ENCODE measurements at regions not wholly inside any gene's neighbourhood (a gene's known extent, or its start where the extent isn't known, plus 50 kb on each side); places are given as distances from the start of the nearest gene placed in this dataset.

DNA sequence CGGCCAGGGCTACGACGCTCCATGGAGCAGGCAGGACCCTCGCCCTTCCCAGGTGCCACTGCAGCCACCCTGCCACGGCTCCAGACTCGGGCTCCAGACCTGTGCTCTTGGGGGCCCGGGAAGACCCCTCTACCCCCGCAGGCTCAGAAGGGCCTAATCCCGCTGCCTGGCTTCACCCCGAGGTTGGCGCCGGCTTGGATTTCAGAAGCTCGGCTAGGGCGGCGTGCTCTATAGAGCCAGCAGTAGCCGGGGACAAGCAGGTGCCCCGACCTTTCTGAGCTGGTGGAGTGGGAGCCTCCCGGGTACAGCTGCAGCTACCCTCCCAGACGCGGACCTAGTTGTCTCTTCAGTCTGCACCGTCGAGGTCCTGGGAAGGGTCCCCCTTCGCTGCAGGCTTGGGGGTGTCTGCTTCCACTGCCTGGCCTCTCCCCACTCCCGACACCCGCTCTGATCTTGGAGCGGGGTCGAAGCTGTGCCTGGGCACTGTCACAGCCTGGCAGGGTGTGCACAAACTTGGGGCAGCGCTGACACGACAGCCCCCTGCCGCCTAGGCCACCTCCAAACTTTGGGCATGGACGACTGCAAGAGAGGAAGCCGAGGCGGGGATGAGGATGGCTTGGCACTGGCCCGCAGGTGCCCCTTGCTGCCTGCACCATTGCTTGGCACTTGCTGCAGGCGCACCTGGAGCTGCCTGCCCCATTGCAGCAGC lies 1366.1 kb upstream of the CDH9 start:
- H3K27ac Mint-ChIP-seq = no peak overlapping the region
- Histone ChIP-seq H3K27me3 (ENCODE audit: insufficient read depth) (no peaks in the 10 kb centered on the region), H3K36me3 (ENCODE audit: insufficient read depth) (peaks cover 3% of the 10 kb centered on the region), H3K27ac (ENCODE audit: low read depth) (no peak overlapping the region), H3K4me1 (ENCODE audit: insufficient read depth) (no peaks in the 10 kb centered on the region), H3K79me2 (replicated peaks; ENCODE audit: insufficient read depth) (no peaks in the 10 kb centered on the region), H3K9me2 (ENCODE audit: insufficient read depth) (peaks cover 10% of the 10 kb centered on the region; the same call in 1 of the 2 replicates), H4K20me1 (replicated peaks; ENCODE audit: insufficient read depth) (no peaks in the 10 kb centered on the region), H3K4me2 (no peak overlapping the region), H3F3A (replicated peaks; ENCODE audit: low read depth) (no peaks in the 10 kb centered on the region), H3K4me3 (no peak overlapping the region), H2AFZ (peak overlapping the region; percentile 6; the same call in 1 of the 2 replicates)
- H3K36me3 Mint-ChIP-seq (ENCODE audit: low read depth) = peaks cover 4% of the 10 kb centered on the region; the same call in 1 of the 3 replicates
- H3K27me3 Mint-ChIP-seq (ENCODE audit: insufficient read depth, low read depth, poor library complexity) = peaks cover 3% of the 10 kb centered on the region
- peak; percentile 61 for ATAC-seq
- no peak overlapping the region for H3K4me3 Mint-ChIP-seq
- 0 out of 3 replicates have a peak, but pooled peaks cover 5% of the 10 kb centered on the region for H3K9me3 Mint-ChIP-seq
- TF ChIP-seq EZH2 (IDR thresholded peaks at IDR 0.05; ENCODE audit: low read depth, unreplicated experiment) = no peak
- TF ChIP-seq, protein P1, sequence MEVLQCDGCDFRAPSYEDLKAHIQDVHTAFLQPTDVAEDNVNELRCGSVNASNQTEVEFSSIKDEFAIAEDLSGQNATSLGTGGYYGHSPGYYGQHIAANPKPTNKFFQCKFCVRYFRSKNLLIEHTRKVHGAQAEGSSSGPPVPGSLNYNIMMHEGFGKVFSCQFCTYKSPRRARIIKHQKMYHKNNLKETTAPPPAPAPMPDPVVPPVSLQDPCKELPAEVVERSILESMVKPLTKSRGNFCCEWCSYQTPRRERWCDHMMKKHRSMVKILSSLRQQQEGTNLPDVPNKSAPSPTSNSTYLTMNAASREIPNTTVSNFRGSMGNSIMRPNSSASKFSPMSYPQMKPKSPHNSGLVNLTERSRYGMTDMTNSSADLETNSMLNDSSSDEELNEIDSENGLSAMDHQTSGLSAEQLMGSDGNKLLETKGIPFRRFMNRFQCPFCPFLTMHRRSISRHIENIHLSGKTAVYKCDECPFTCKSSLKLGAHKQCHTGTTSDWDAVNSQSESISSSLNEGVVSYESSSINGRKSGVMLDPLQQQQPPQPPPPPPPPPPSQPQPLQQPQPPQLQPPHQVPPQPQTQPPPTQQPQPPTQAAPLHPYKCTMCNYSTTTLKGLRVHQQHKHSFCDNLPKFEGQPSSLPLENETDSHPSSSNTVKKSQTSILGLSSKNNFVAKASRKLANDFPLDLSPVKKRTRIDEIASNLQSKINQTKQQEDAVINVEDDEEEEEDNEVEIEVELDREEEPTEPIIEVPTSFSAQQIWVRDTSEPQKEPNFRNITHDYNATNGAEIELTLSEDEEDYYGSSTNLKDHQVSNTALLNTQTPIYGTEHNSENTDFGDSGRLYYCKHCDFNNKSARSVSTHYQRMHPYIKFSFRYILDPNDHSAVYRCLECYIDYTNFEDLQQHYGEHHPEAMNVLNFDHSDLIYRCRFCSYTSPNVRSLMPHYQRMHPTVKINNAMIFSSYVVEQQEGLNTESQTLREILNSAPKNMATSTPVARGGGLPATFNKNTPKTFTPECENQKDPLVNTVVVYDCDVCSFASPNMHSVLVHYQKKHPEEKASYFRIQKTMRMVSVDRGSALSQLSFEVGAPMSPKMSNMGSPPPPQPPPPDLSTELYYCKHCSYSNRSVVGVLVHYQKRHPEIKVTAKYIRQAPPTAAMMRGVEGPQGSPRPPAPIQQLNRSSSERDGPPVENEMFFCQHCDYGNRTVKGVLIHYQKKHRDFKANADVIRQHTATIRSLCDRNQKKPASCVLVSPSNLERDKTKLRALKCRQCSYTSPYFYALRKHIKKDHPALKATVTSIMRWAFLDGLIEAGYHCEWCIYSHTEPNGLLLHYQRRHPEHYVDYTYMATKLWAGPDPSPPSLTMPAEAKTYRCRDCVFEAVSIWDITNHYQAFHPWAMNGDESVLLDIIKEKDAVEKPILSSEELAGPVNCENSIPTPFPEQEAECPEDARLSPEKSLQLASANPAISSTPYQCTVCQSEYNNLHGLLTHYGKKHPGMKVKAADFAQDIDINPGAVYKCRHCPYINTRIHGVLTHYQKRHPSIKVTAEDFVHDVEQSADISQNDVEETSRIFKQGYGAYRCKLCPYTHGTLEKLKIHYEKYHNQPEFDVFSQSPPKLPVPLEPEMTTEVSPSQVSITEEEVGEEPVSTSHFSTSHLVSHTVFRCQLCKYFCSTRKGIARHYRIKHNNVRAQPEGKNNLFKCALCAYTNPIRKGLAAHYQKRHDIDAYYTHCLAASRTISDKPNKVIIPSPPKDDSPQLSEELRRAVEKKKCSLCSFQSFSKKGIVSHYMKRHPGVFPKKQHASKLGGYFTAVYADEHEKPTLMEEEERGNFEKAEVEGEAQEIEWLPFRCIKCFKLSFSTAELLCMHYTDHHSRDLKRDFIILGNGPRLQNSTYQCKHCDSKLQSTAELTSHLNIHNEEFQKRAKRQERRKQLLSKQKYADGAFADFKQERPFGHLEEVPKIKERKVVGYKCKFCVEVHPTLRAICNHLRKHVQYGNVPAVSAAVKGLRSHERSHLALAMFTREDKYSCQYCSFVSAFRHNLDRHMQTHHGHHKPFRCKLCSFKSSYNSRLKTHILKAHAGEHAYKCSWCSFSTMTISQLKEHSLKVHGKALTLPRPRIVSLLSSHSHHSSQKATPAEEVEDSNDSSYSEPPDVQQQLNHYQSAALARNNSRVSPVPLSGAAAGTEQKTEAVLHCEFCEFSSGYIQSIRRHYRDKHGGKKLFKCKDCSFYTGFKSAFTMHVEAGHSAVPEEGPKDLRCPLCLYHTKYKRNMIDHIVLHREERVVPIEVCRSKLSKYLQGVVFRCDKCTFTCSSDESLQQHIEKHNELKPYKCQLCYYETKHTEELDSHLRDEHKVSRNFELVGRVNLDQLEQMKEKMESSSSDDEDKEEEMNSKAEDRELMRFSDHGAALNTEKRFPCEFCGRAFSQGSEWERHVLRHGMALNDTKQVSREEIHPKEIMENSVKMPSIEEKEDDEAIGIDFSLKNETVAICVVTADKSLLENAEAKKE (CRISPR knock-in tag; IDR thresholded peaks at IDR 0.05) = no peak
- TF ChIP-seq ZNF114 (CRISPR knock-in tag; IDR thresholded peaks at IDR 0.05) = no peak
- no peak for TF ChIP-seq JUNB (IDR thresholded peaks at IDR 0.05; ENCODE audit: unreplicated experiment)
- no peak for TF ChIP-seq ZNF331 (CRISPR knock-in tag; IDR thresholded peaks at IDR 0.05; ENCODE audit: low read depth)
- TF ChIP-seq, protein P2, sequence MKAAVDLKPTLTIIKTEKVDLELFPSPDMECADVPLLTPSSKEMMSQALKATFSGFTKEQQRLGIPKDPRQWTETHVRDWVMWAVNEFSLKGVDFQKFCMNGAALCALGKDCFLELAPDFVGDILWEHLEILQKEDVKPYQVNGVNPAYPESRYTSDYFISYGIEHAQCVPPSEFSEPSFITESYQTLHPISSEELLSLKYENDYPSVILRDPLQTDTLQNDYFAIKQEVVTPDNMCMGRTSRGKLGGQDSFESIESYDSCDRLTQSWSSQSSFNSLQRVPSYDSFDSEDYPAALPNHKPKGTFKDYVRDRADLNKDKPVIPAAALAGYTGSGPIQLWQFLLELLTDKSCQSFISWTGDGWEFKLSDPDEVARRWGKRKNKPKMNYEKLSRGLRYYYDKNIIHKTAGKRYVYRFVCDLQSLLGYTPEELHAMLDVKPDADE (IDR thresholded peaks at IDR 0.05) = no peak
- no peak for TF ChIP-seq STAT1 (IDR thresholded peaks at IDR 0.05; ENCODE audit: unreplicated experiment)
- TF ChIP-seq NANOG (IDR thresholded peaks at IDR 0.05; ENCODE audit: borderline replicate concordance) = no peak
- TF ChIP-seq POLR2AphosphoS5 (IDR thresholded peaks at IDR 0.05; ENCODE audit: low read depth) = no peak
- H3K4me1 Mint-ChIP-seq = peaks cover 9% of the 10 kb centered on the region; the same call in 2 of the 3 replicates
- DNase-seq (ENCODE audit: low spot score) = no peak

Measured in GM23338 (cell line).